SK-N-SH treated with all-trans-retinoic acid at 6 μM for 48 hours (cell line): ENCODE measurements at regions not wholly inside any gene's neighbourhood (a gene's known extent, or its start where the extent isn't known, plus 50 kb on each side); places are given as distances from the start of the nearest gene placed in this dataset.

Source experiments
- ATAC-seq: fragments of 200-7000 bp; cut with Tn5 transposase; 3 replicates; pipeline ENCODE4 v1.9.1; 2020; ENCODE audit warnings: mild to moderate bottlenecking, moderate library complexity
- ARNTL ChIP-seq: fragments of 450-650 bp; formaldehyde crosslinking; IDR thresholded peaks from 2 replicates; pipeline ENCODE4 v1.5.0; 2020; ENCODE audit warnings: low read depth, mild to moderate bottlenecking, moderate library complexity, borderline replicate concordance
- BACH2 ChIP-seq: fragments of 250-450 bp; sonication (Bioruptor Pico); IDR thresholded peaks from 2 replicates; pipeline ENCODE4 v1.9.0; 2021; ENCODE audit warnings: mild to moderate bottlenecking, borderline replicate concordance
- CSDC2 ChIP-seq: fragments of 250-450 bp; sonication (Bioruptor Pico); IDR thresholded peaks from 2 replicates; pipeline ENCODE4 v1.5.0; 2020; ENCODE audit warnings: mild to moderate bottlenecking, moderate library complexity
- CSRNP3 ChIP-seq: fragments of 250-450 bp; sonication (Bioruptor Pico); IDR thresholded peaks from 2 replicates; pipeline ENCODE4 v1.5.1; 2021; ENCODE audit warnings: mild to moderate bottlenecking, moderate library complexity
- ESRRG ChIP-seq: fragments of 250-450 bp; sonication (Bioruptor Pico); IDR thresholded peaks from 2 replicates; pipeline ENCODE4 v1.6.1; 2021; ENCODE audit warnings: mild to moderate bottlenecking
- GLIS3 ChIP-seq: fragments of 250-450 bp; sonication (Bioruptor Pico); IDR thresholded peaks from 2 replicates; pipeline ENCODE4 v1.5.0; 2020; ENCODE audit warnings: mild to moderate bottlenecking, moderate library complexity
- ISL1 ChIP-seq: fragments of 250-450 bp; sonication (Bioruptor Pico); IDR thresholded peaks from 2 replicates; pipeline ENCODE4 v2.1.2; 2022; ENCODE audit warnings: mild to moderate bottlenecking, moderate library complexity
- PPARA ChIP-seq: fragments of 250-450 bp; sonication (Bioruptor Pico); IDR thresholded peaks from 2 replicates; pipeline ENCODE4 v1.5.0; 2020; ENCODE audit warnings: mild to moderate bottlenecking, borderline replicate concordance
- RARB ChIP-seq: fragments of 250-450 bp; sonication (Bioruptor Pico); IDR thresholded peaks from 2 replicates; pipeline ENCODE4 v1.8.0; 2021; ENCODE audit warnings: mild to moderate bottlenecking, moderate library complexity
- SNAI2 ChIP-seq: fragments of 250-450 bp; sonication (Bioruptor Pico); IDR thresholded peaks from 2 replicates; pipeline ENCODE4 v1.5.0; 2020; ENCODE audit warnings: mild to moderate bottlenecking, moderate library complexity
- TCF4 ChIP-seq: fragments of 250-450 bp; sonication (Bioruptor Pico); IDR thresholded peaks from 2 replicates; pipeline ENCODE4 v1.8.0; 2021; ENCODE audit warnings: mild to moderate bottlenecking, moderate library complexity, borderline replicate concordance
- TOX ChIP-seq: fragments of 250-450 bp; sonication (Bioruptor Pico); IDR thresholded peaks from 2 replicates; pipeline ENCODE4 v1.8.0; 2021; ENCODE audit warnings: mild to moderate bottlenecking, moderate library complexity, borderline replicate concordance
- ZC3H10 ChIP-seq: fragments of 250-450 bp; sonication (Bioruptor Pico); IDR thresholded peaks from 2 replicates; pipeline ENCODE4 v1.5.1; 2021; ENCODE audit warnings: mild to moderate bottlenecking, moderate library complexity
- ZFP3 ChIP-seq: fragments of 250-450 bp; sonication (Bioruptor Pico); IDR thresholded peaks from 2 replicates; pipeline ENCODE4 v1.5.0; 2020; ENCODE audit warnings: mild to moderate bottlenecking, moderate library complexity
- ZNF565 ChIP-seq: fragments of 450-650 bp; formaldehyde crosslinking; conservative IDR thresholded peaks from 2 replicates; pipeline ENCODE4 v1.5.0; 2020; ENCODE audit warnings: low read depth, mild to moderate bottlenecking, moderate library complexity
- ZNF8 ChIP-seq: fragments of 450-650 bp; formaldehyde crosslinking; IDR thresholded peaks from 2 replicates; pipeline ENCODE4 v1.5.0; 2020; ENCODE audit warnings: mild to moderate bottlenecking, moderate library complexity
- TF ChIP-seq, protein P1 (sequence below): fragments of 250-450 bp; sonication (Bioruptor Pico); IDR thresholded peaks from 2 replicates; pipeline ENCODE4 v1.8.0; 2020; ENCODE audit warnings: mild to moderate bottlenecking, moderate library complexity, borderline replicate concordance
- TF ChIP-seq, protein P2 (sequence below): fragments of 250-450 bp; sonication (Bioruptor Pico); IDR thresholded peaks from 2 replicates; pipeline ENCODE4 v1.5.0; 2020; ENCODE audit warnings: mild to moderate bottlenecking, moderate library complexity
- TF ChIP-seq, protein P3 (sequence below): fragments of 250-450 bp; sonication (Bioruptor Pico); IDR thresholded peaks from 2 replicates; pipeline ENCODE4 v1.5.1; 2020; ENCODE audit warnings: low read depth, mild to moderate bottlenecking, moderate library complexity

- no peak for ATAC-seq
- TF ChIP-seq BACH2 (CRISPR knock-in tag) = no peak
- no peak for TF ChIP-seq ESRRG (CRISPR knock-in tag)
- no peak for TF ChIP-seq RARB
- TF ChIP-seq, protein P1, sequence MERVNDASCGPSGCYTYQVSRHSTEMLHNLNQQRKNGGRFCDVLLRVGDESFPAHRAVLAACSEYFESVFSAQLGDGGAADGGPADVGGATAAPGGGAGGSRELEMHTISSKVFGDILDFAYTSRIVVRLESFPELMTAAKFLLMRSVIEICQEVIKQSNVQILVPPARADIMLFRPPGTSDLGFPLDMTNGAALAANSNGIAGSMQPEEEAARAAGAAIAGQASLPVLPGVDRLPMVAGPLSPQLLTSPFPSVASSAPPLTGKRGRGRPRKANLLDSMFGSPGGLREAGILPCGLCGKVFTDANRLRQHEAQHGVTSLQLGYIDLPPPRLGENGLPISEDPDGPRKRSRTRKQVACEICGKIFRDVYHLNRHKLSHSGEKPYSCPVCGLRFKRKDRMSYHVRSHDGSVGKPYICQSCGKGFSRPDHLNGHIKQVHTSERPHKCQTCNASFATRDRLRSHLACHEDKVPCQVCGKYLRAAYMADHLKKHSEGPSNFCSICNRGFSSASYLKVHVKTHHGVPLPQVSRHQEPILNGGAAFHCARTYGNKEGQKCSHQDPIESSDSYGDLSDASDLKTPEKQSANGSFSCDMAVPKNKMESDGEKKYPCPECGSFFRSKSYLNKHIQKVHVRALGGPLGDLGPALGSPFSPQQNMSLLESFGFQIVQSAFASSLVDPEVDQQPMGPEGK (CRISPR knock-in tag) = no peak
- TF ChIP-seq ISL1 (CRISPR knock-in tag) = no peak
- TF ChIP-seq CSRNP3 (CRISPR knock-in tag) = no peak
- TF ChIP-seq, all 23 proteins: peak for 0
Observed at GRCh38 chr20:24045621-24046318, 57.2 kb upstream of the GGTLC1 start.

DNA sequence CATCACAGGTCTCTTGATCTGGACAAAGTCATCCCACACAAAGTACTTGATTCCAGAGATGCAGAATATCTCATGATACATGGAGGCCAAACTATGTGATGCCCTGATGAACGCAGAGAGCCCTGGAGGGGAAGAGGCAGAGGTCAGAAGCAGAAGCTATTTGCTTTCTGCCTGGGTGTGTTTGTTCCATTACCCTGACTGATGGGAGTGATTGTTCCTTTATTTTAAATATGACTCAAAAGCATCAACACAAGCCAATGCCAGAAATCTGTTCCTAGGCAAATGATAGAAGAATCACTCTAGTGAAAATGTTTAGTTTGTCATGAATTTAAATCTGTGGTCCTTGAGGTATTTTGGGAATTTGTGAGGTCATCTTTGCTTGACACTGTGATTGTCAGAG lies 54.7 kb upstream of the GGTLC1 start:
- no peak for ATAC-seq
- no peak for TF ChIP-seq ARNTL (CRISPR knock-in tag)

GRCh38 chr20:24042646-24043045 lies 54.1 kb upstream of the GGTLC1 start:
- TF ChIP-seq TCF4 (CRISPR knock-in tag) (no peak), PPARA (CRISPR knock-in tag) (no peak), GLIS3 (CRISPR knock-in tag) (no peak), ISL1 (CRISPR knock-in tag) (no peak), CSRNP3 (CRISPR knock-in tag) (no peak), RARB (no peak), ZFP3 (no peak), ESRRG (CRISPR knock-in tag) (no peak)
- TF ChIP-seq, protein P2, sequence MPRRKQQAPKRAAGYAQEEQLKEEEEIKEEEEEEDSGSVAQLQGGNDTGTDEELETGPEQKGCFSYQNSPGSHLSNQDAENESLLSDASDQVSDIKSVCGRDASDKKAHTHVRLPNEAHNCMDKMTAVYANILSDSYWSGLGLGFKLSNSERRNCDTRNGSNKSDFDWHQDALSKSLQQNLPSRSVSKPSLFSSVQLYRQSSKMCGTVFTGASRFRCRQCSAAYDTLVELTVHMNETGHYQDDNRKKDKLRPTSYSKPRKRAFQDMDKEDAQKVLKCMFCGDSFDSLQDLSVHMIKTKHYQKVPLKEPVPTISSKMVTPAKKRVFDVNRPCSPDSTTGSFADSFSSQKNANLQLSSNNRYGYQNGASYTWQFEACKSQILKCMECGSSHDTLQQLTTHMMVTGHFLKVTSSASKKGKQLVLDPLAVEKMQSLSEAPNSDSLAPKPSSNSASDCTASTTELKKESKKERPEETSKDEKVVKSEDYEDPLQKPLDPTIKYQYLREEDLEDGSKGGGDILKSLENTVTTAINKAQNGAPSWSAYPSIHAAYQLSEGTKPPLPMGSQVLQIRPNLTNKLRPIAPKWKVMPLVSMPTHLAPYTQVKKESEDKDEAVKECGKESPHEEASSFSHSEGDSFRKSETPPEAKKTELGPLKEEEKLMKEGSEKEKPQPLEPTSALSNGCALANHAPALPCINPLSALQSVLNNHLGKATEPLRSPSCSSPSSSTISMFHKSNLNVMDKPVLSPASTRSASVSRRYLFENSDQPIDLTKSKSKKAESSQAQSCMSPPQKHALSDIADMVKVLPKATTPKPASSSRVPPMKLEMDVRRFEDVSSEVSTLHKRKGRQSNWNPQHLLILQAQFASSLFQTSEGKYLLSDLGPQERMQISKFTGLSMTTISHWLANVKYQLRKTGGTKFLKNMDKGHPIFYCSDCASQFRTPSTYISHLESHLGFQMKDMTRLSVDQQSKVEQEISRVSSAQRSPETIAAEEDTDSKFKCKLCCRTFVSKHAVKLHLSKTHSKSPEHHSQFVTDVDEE = no peak
- TF ChIP-seq, protein P1 (CRISPR knock-in tag) = no peak
- ATAC-seq = no peak

DNA sequence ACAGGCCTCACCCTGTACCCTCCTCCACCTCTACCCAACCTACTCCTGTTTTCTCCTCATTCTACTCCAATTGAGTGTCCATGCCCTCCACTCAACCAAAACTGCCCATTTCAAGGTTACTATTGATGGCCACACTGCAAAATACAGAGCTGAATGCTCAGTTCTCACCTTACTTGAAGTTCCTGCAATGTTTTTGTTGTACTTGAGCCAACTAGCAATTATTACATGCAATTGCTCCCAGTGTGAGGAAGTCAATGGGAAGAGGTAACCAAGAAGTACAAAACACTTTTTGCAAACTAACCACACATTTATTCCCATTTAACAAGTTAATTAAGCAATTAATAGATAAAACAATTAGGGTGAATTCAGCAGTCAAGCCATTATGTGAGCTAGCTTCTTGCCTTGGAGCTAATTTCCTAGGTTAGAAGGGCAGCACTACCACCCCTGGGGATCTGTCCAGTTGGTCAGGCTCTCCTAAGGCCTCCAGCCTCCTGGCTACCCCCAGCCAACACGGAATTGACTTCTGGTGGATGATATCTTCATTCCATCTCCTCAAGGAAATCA lies 52.4 kb upstream of the GGTLC1 start:
- TF ChIP-seq ZFP3 = no peak
- no peak for TF ChIP-seq ZNF565 (CRISPR knock-in tag)
- no peak for TF ChIP-seq ISL1 (CRISPR knock-in tag)
- ATAC-seq = no peak

- no peak for ATAC-seq
- no peak for TF ChIP-seq ARNTL (CRISPR knock-in tag)
- no peak for TF ChIP-seq ISL1 (CRISPR knock-in tag)
- TF ChIP-seq TOX (CRISPR knock-in tag) = no peak
- no peak for TF ChIP-seq ZFP3
- TF ChIP-seq SNAI2 (CRISPR knock-in tag) = no peak
- TF ChIP-seq PPARA (CRISPR knock-in tag) = no peak
- TF ChIP-seq ZC3H10 (CRISPR knock-in tag) = no peak
- no peak for TF ChIP-seq RARB
- TF ChIP-seq CSDC2 = no peak
- TF ChIP-seq, protein P3, sequence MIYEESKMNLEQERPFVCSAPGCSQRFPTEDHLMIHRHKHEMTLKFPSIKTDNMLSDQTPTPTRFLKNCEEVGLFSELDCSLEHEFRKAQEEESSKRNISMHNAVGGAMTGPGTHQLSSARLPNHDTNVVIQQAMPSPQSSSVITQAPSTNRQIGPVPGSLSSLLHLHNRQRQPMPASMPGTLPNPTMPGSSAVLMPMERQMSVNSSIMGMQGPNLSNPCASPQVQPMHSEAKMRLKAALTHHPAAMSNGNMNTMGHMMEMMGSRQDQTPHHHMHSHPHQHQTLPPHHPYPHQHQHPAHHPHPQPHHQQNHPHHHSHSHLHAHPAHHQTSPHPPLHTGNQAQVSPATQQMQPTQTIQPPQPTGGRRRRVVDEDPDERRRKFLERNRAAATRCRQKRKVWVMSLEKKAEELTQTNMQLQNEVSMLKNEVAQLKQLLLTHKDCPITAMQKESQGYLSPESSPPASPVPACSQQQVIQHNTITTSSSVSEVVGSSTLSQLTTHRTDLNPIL (CRISPR knock-in tag) = no peak
- no peak for TF ChIP-seq GLIS3 (CRISPR knock-in tag)
- no peak for TF ChIP-seq ZNF8 (CRISPR knock-in tag)
Observed at GRCh38 chr20:24039196-24039595, 50.6 kb upstream of the GGTLC1 start.
